IPS-20b (cell line): ENCODE measurements at regions not wholly inside any gene's neighbourhood (a gene's known extent, or its start where the extent isn't known, plus 50 kb on each side); places are given as distances from the start of the nearest gene placed in this dataset.

Experiments
- H3K27ac ChIP-seq: one replicate; pipeline ENCODE4 v1.5.1; 2013; ENCODE audit warnings: low read length
- H3K27me3 ChIP-seq: 2 replicates; pipeline ENCODE4 v1.6.1; 2013; ENCODE audit warnings: mild to moderate bottlenecking, low read length, inconsistent platforms; ENCODE audit not compliant: insufficient read depth
- H3K36me3 ChIP-seq: 2 replicates; pipeline ENCODE4 v1.6.1; 2013; ENCODE audit warnings: low read depth, mild to moderate bottlenecking, inconsistent platforms, low read length, moderate library complexity; ENCODE audit not compliant: insufficient read depth
- H3K4me1 ChIP-seq: 2 replicates; pipeline ENCODE4 v1.6.1; 2013; ENCODE audit warnings: mild to moderate bottlenecking, control low read depth, inconsistent platforms, low read length, moderate library complexity; ENCODE audit not compliant: insufficient read depth
- H3K4me3 ChIP-seq: 2 replicates; pipeline ENCODE4 v1.5.1; 2013; ENCODE audit warnings: mild to moderate bottlenecking, low read length, inconsistent platforms
- H3K9ac ChIP-seq: 2 replicates; pipeline ENCODE4 v1.6.1; 2013; ENCODE audit warnings: low read depth, mild to moderate bottlenecking, inconsistent platforms, low read length, moderate library complexity
- H3K9me3 ChIP-seq: 2 replicates; pipeline ENCODE4 v1.6.1; 2013; ENCODE audit warnings: mild to moderate bottlenecking, low read depth, low read length, inconsistent platforms; ENCODE audit not compliant: insufficient read depth

GRCh38 chr1:115479055-115479482 is 141.0 kb upstream of the NGF start:
- H3K9me3 ChIP-seq, result no peaks in the 10 kb centered on the region
- no peak overlapping the region for H3K27ac ChIP-seq
- H3K9ac ChIP-seq, result no peak overlapping the region
- no peaks in the 10 kb centered on the region for H3K36me3 ChIP-seq
- H3K27me3 ChIP-seq, result no peaks in the 10 kb centered on the region
- no peaks in the 10 kb centered on the region for H3K4me1 ChIP-seq
- H3K4me3 ChIP-seq, result no peak overlapping the region

GRCh38 chr1:115477071-115477470 is 139.0 kb upstream of the NGF start:
- H3K9me3 ChIP-seq, result no peaks in the 10 kb centered on the region
- H3K4me1 ChIP-seq, result no peaks in the 10 kb centered on the region
- H3K27ac ChIP-seq, result no peak overlapping the region
- H3K36me3 ChIP-seq, result no peaks in the 10 kb centered on the region
- no peak overlapping the region for H3K4me3 ChIP-seq
- H3K9ac ChIP-seq, result no peak overlapping the region
- no peaks in the 10 kb centered on the region for H3K27me3 ChIP-seq

GRCh38 chr1:115476616-115477015 is 138.6 kb upstream of the NGF start:
- no peaks in the 10 kb centered on the region for H3K9me3 ChIP-seq

GRCh38 chr1:115475901-115476300 is 137.9 kb upstream of the NGF start:
- Histone ChIP-seq H3K4me1 (no peaks in the 10 kb centered on the region), H3K9ac (no peak overlapping the region), H3K27ac (no peak overlapping the region), H3K27me3 (no peaks in the 10 kb centered on the region), H3K4me3 (no peak overlapping the region), H3K36me3 (no peaks in the 10 kb centered on the region), H3K9me3 (no peaks in the 10 kb centered on the region)

More at GRCh38 chr1:115476616-115477015, 138.6 kb upstream of the NGF start:
- Histone ChIP-seq H3K4me3 (no peak overlapping the region), H3K27ac (no peak overlapping the region), H3K36me3 (no peaks in the 10 kb centered on the region), H3K9ac (no peak overlapping the region), H3K4me1 (no peaks in the 10 kb centered on the region), H3K27me3 (no peaks in the 10 kb centered on the region)

- Histone ChIP-seq H3K36me3 (no peaks in the 10 kb centered on the region), H3K27me3 (no peaks in the 10 kb centered on the region), H3K4me3 (no peak overlapping the region), H3K27ac (no peak overlapping the region), H3K9me3 (no peaks in the 10 kb centered on the region), H3K4me1 (no peaks in the 10 kb centered on the region), H3K9ac (no peak overlapping the region)
Observed at GRCh38 chr1:115475252-115475651, 137.2 kb upstream of the NGF start.

GRCh38 chr1:115473986-115474565 is 136.0 kb upstream of the NGF start:
- Histone ChIP-seq H3K27ac (no peak overlapping the region), H3K4me1 (no peaks in the 10 kb centered on the region), H3K9ac (no peak overlapping the region), H3K9me3 (no peaks in the 10 kb centered on the region), H3K4me3 (no peak overlapping the region), H3K36me3 (no peaks in the 10 kb centered on the region), H3K27me3 (no peaks in the 10 kb centered on the region)

GRCh38 chr1:115469703-115470476 is 131.8 kb upstream of the NGF start:
- no peak overlapping the region for H3K9ac ChIP-seq
- no peak overlapping the region for H3K27ac ChIP-seq
- no peaks in the 10 kb centered on the region for H3K9me3 ChIP-seq
- no peaks in the 10 kb centered on the region for H3K36me3 ChIP-seq
- no peak overlapping the region for H3K4me3 ChIP-seq
- no peaks in the 10 kb centered on the region for H3K4me1 ChIP-seq
- no peaks in the 10 kb centered on the region for H3K27me3 ChIP-seq

GRCh38 chr1:115467790-115468189 is 129.7 kb upstream of the NGF start:
- no peaks in the 10 kb centered on the region for H3K4me1 ChIP-seq
- H3K27me3 ChIP-seq, result no peaks in the 10 kb centered on the region
- no peak overlapping the region for H3K9ac ChIP-seq
- no peaks in the 10 kb centered on the region for H3K36me3 ChIP-seq
- no peak overlapping the region for H3K27ac ChIP-seq
- no peaks in the 10 kb centered on the region for H3K9me3 ChIP-seq
- no peak overlapping the region for H3K4me3 ChIP-seq

GRCh38 chr1:115467196-115467595 is 129.1 kb upstream of the NGF start:
- no peaks in the 10 kb centered on the region for H3K36me3 ChIP-seq
- H3K9ac ChIP-seq, result no peak overlapping the region
- no peak overlapping the region for H3K27ac ChIP-seq
- H3K9me3 ChIP-seq, result no peaks in the 10 kb centered on the region
- no peaks in the 10 kb centered on the region for H3K27me3 ChIP-seq
- H3K4me3 ChIP-seq, result no peak overlapping the region
- H3K4me1 ChIP-seq, result no peaks in the 10 kb centered on the region

- no peak overlapping the region for H3K27ac ChIP-seq
- no peaks in the 10 kb centered on the region for H3K9me3 ChIP-seq
- no peaks in the 10 kb centered on the region for H3K36me3 ChIP-seq
- no peaks in the 10 kb centered on the region for H3K4me1 ChIP-seq
- no peaks in the 10 kb centered on the region for H3K27me3 ChIP-seq
- no peak overlapping the region for H3K9ac ChIP-seq
- no peak overlapping the region for H3K4me3 ChIP-seq
Observed at GRCh38 chr1:115466433-115466832, 128.4 kb upstream of the NGF start.

GRCh38 chr1:115465802-115466363 is 127.8 kb upstream of the NGF start:
- H3K4me1 ChIP-seq, result no peaks in the 10 kb centered on the region
- H3K27ac ChIP-seq, result no peak overlapping the region
- H3K36me3 ChIP-seq, result no peaks in the 10 kb centered on the region
- no peak overlapping the region for H3K9ac ChIP-seq
- no peak overlapping the region for H3K4me3 ChIP-seq
- no peaks in the 10 kb centered on the region for H3K9me3 ChIP-seq
- no peaks in the 10 kb centered on the region for H3K27me3 ChIP-seq

- no peak overlapping the region for H3K9ac ChIP-seq
- no peak overlapping the region for H3K27ac ChIP-seq
- H3K4me3 ChIP-seq, result no peak overlapping the region
- no peaks in the 10 kb centered on the region for H3K9me3 ChIP-seq
- no peaks in the 10 kb centered on the region for H3K36me3 ChIP-seq
- no peaks in the 10 kb centered on the region for H3K27me3 ChIP-seq
- H3K4me1 ChIP-seq, result no peaks in the 10 kb centered on the region
Observed at GRCh38 chr1:115463347-115463746, 125.3 kb upstream of the NGF start.
